Thymus (tissue), 11 donors: ENCODE measurements at regions not wholly inside any gene's neighbourhood (a gene's known extent, or its start where the extent isn't known, plus 50 kb on each side); places are given as distances from the start of the nearest gene placed in this dataset.

Experiments
- DNase-seq, 9 donors: peaks; one replicate each; pipeline ENCODE4 v3.0.0-alpha.2; 2013; ENCODE audit warnings: low spot score in 9 of 9, low read depth in 6 of 9, missing footprints in 1 of 9
- H3K27ac ChIP-seq, 2 donors: one replicate each; pipeline ENCODE4 v1.5.1; 2013; ENCODE audit warnings: control low read depth in 1 of 2, low read depth in 1 of 2, low read length in 1 of 2, mild to moderate bottlenecking in 1 of 2, moderate library complexity in 1 of 2
- H3K27me3 ChIP-seq, 2 donors: one replicate each; pipeline ENCODE4 v1.5.1; 2013; ENCODE audit warnings: low read length in 1 of 2; ENCODE audit not compliant: control insufficient read depth in 2 of 2, insufficient read depth in 1 of 2
- H3K36me3 ChIP-seq, 2 donors: one replicate each; pipeline ENCODE4 v1.5.1; 2013; ENCODE audit warnings: low read length in 1 of 2, mild to moderate bottlenecking in 1 of 2, moderate library complexity in 1 of 2; ENCODE audit not compliant: control insufficient read depth in 2 of 2, insufficient read depth in 2 of 2
- H3K4me1 ChIP-seq, 2 donors: one replicate each; pipeline ENCODE4 v1.5.1; 2013; ENCODE audit warnings: low read length in 2 of 2; ENCODE audit not compliant: control insufficient read depth in 2 of 2, insufficient read depth in 2 of 2
- H3K4me3 ChIP-seq, 2 donors: one replicate each; pipeline ENCODE4 v1.5.1; 2013; ENCODE audit warnings: low read length in 2 of 2, control low read depth in 1 of 2, mild to moderate bottlenecking in 1 of 2
- H3K9me3 ChIP-seq, 2 donors: one replicate each; pipeline ENCODE4 v1.5.1; 2013; ENCODE audit warnings: low read length in 1 of 2, mild to moderate bottlenecking in 1 of 2; ENCODE audit not compliant: control insufficient read depth in 2 of 2, insufficient read depth in 1 of 2
- WGBS: extraction: QIAGEN DNeasy Blood & Tissue Kit; methylation state at CpG from one replicate; pipeline ENCODE4 v1.1.7; 2013; 5-methylcytosine and 5-hydroxymethylcytosine counted together
- donor health status: healthy.

DNA sequence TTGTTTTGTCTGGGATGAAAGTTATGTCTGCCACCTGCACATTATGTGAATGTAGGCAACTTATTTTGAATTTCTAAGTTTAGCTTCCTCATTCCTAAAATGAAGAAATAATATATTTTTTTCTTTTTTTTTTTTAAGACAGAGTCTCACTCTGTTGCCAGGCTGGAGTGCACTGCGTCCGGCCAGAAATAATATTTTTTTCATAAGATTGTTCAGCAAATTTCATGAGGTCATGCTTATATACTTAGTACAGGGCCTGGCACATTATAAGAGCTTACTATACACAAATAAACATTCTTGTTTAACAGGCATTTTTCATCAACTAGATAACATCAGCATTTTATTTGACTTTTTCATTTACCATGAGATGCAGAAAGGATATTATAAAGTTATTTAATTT is 368.5 kb downstream of the GABRG2 start:
- Histone ChIP-seq H3K4me1 (no peaks in the 10 kb centered on the region), H3K27me3 (no peaks in the 10 kb centered on the region), H3K9me3 (no peaks in the 10 kb centered on the region), H3K27ac (no peak overlapping the region), H3K4me3 (no peak overlapping the region), H3K36me3 (no peaks in the 10 kb centered on the region)
- no peak for DNase-seq
- whole genome bisulfite sequencing = 96% methylated on average over 2 of the region's 2 CpGs

DNA sequence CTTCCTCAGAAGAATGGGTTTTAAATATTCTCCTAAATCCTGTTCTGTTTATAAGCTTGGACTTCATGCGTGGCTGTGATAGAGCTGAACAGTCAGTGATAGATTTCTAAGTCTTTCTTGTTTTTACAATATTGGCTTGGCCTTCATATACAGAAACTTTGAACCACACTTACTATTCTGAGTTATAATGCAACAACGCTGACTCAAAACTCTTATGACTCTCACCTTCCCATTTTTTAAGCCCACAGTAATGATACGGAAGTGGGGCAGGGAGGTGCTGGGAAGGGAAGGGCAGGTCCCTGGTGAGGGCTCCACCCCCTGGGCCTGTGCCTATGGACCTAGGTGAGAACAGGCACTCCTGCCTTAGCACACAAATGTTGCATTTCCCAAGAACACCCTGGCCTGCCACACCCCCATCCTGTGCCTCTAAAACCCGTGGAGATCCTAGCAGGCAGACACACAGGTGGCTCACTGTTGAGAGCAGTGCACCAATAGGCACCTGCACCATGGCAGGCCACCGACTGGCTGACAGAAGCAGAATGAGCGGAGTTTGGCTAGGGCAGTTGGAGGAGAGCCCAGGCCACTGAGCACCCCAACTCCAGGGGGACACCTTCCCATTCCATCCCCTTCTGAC is 376.7 kb downstream of the GABRG2 start:
- Histone ChIP-seq H3K36me3 (no peaks in the 10 kb centered on the region), H3K4me1 (no peaks in the 10 kb centered on the region), H3K27ac (no peak overlapping the region), H3K9me3 (no peaks in the 10 kb centered on the region), H3K27me3 (no peaks in the 10 kb centered on the region), H3K4me3 (no peak overlapping the region)
- 83% methylated on average over 6 of the region's 6 CpGs for WGBS
- no peak for DNase-seq

DNA sequence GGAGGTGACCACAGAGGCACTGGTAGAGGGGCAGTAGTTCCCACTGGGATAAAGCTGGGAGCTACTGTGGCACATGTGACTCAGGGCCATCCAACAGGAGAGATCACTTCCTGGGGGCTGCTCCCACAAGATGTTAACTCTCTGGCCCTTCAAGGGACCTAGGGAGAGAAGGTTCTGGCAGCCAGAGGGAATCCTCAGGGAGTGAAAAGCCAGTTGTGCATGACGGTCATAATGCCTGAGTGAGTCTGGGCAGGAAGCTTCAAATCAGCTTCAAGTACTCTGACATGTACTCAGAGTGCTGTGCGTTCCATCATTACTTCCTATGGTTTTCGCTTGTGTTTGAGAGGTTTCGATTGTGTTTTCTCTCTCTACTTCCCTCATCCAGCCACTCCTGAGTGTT is 388.5 kb downstream of the GABRG2 start:
- H3K4me1 ChIP-seq = no peaks in the 10 kb centered on the region
- H3K4me3 ChIP-seq = no peak overlapping the region
- 68% methylated on average over 4 of the region's 4 CpGs for WGBS
- DNase-seq = no peak
- H3K27me3 ChIP-seq = no peaks in the 10 kb centered on the region
- H3K9me3 ChIP-seq = peaks cover 0 to 15% of the 10 kb centered on the region in 2 donors
- no peaks in the 10 kb centered on the region for H3K36me3 ChIP-seq
- H3K27ac ChIP-seq = no peak overlapping the region

DNA sequence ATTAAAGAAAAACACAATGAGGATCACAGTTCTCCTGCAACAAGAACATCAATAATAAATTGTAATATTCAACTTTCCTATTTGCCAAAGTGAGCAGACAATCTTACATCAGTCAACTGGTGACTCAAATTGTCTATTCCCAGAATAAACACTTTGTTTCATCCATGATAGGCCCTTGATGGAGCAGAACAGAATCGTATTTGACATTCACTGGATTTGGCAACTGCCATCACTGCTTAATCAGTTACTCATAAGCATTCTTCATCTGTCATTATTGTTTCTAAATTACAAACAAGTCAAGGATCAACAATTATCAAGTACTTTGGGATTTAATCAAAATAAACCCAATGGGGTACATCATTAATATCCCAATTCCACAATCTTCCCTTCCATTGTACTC is 398.4 kb downstream of the GABRG2 start:
- WGBS = 97% methylated on average over 1 of the region's 1 CpG
- H3K36me3 ChIP-seq = no peaks in the 10 kb centered on the region
- H3K9me3 ChIP-seq = peaks cover 0 to 6% of the 10 kb centered on the region in 2 donors
- DNase-seq = no peak
- H3K27me3 ChIP-seq = no peaks in the 10 kb centered on the region
- H3K4me3 ChIP-seq = no peak overlapping the region
- no peaks in the 10 kb centered on the region for H3K4me1 ChIP-seq
- H3K27ac ChIP-seq = no peak overlapping the region

DNA sequence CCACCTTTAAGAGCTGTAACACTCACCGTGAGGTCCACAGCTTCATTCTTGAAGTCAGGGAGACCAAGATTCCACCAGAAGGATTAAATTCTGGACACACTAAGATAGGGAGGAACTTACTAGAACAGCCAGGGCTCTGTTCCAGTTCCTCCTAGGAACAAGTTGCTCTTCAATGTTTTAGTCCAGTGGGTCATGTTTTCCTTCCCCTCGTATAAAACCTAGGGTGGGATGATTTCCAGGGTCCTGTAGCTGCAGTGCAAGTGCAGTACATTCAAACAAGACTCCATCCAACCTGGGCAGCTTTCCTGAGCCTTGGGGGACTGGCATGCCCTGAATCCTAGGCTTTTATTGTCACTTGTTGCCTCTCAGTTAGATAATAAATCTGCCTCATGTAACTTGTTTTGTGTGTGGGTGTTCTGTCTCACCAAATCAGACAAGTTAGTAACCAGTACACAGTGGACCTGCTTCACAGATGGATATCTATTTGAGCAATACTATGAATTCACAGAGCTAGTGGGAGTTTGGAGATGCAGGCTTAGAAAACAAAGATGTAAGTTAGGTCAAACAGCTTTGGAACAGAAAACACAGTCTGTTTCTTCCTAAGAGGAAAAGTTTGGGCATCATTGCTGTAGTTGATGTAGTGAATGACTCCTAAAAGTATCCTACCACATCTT is 405.6 kb downstream of the GABRG2 start:
- 86% methylated on average over 2 of the region's 2 CpGs for WGBS
- peaks cover 0 to 3% of the 10 kb centered on the region in 2 donors for H3K9me3 ChIP-seq
- DNase-seq = no peak

DNA sequence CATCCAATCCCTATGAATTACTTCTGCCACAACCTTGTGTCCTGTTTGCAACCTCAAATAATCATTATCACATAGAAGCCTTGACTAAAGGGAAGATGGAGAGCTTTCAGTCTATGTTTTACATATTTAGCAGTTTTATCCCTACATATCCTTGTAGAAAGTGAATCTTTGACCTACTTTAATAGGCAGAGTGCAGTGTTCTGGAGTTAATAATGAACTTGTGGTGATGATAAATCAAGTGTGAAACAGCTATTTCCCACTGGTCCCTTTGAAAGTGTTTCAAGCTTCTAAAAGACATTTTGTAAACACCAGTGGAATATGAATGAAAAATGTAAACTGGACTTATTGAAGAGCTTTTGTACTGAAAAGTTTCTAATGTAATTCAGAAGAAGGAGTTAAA is 406.7 kb downstream of the GABRG2 start:
- Histone ChIP-seq H3K4me1 (no peaks in the 10 kb centered on the region), H3K27ac (no peak overlapping the region), H3K4me3 (no peak overlapping the region), H3K36me3 (no peaks in the 10 kb centered on the region), H3K27me3 (no peaks in the 10 kb centered on the region), H3K9me3 (peaks cover 0 to 3% of the 10 kb centered on the region in 2 donors)
- DNase-seq = no peak

More for the DNA sequence above, 405.6 kb downstream of the GABRG2 start:
- H3K27ac ChIP-seq = no peak overlapping the region
- no peaks in the 10 kb centered on the region for H3K27me3 ChIP-seq
- H3K4me1 ChIP-seq = no peaks in the 10 kb centered on the region
- H3K4me3 ChIP-seq = no peak overlapping the region
- H3K36me3 ChIP-seq = no peaks in the 10 kb centered on the region

DNA sequence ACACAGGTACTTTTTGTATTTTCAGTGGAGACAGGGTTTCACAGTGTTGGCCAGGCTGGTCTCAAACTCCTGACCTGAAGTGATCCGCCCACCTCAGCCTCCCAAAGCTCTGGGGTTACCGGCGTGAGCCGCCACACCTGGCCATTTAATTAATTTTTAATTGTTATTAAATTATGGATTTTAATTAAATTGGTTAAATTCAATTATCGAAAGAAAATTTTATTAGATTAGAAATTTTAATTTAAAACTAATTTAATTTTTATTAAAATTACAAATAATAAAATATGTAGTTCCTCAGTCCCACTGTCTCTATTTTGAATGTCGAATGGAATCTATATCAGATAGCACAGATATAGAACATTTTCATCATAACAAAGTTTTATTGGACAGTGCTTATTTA is 416.5 kb downstream of the GABRG2 start:
- WGBS = 90% methylated on average over 6 of the region's 6 CpGs
- Histone ChIP-seq H3K27me3 (no peaks in the 10 kb centered on the region), H3K27ac (no peak overlapping the region), H3K4me3 (no peak overlapping the region), H3K9me3 (no peaks in the 10 kb centered on the region), H3K36me3 (no peaks in the 10 kb centered on the region), H3K4me1 (no peaks in the 10 kb centered on the region)
- no peak for DNase-seq

DNA sequence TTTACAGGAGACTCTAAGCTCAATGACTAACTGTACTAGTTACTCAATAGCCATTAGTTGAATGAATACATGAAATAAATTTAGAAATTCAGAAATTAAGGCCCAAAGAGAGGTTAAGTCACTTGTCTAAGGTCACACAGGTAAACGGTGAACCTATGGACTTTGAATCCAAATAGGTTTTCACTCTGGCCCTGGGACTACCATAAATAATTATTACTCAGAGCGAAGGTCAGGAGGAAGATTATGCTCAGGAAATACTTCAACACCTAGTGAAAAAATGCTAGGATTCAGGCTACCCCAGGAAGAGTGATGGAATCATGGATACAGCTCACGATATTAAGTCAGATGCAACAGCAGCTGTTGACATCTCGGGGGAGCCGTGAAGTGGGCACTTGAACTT is 417.4 kb downstream of the GABRG2 start:
- Histone ChIP-seq H3K4me1 (no peaks in the 10 kb centered on the region), H3K27ac (no peak overlapping the region), H3K9me3 (no peaks in the 10 kb centered on the region), H3K27me3 (no peaks in the 10 kb centered on the region), H3K36me3 (no peaks in the 10 kb centered on the region), H3K4me3 (no peak overlapping the region)
- 92% methylated on average over 5 of the region's 5 CpGs for WGBS
- DNase-seq = no peak

DNA sequence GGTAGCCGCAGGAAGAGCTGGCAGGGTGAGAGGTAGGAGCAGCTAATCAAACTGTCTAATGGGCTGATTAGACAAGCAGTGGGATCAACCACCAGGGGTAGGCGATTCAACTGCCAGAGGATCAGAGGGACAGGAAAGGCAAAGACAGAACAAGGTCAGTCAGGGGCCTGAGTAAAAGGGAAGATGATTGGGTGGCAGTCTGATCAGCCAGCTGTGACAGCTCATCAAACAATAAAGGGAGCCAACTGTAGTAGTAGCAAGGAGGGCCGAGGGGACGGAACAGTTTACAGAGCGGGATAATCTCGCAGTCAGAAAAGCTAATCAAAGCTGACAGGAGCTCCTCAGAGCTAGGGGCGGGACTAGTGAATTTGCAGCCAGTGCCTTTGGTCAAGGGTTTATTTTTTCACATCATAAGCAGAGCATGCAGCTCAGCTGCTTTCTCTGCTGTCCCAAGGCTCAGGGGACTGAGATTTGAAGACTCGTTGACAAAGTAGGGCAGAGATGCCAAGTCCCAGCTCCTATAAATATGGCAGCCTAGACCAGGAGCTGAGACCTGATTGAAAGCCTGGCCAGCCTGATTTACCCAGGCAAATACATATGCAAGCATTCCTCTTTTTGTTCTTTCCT is 418.2 kb downstream of the GABRG2 start:
- H3K27me3 ChIP-seq = no peaks in the 10 kb centered on the region
- 88% methylated on average over 8 of the region's 8 CpGs for WGBS
- no peak overlapping the region for H3K4me3 ChIP-seq
- H3K36me3 ChIP-seq = no peaks in the 10 kb centered on the region
- no peak overlapping the region for H3K27ac ChIP-seq
- H3K9me3 ChIP-seq = no peaks in the 10 kb centered on the region
- no peaks in the 10 kb centered on the region for H3K4me1 ChIP-seq
- no peak for DNase-seq
